ENCODE measurements at regions not wholly inside any gene's neighbourhood (a gene's known extent, or its start where the extent isn't known, plus 50 kb on each side); places are given as distances from the start of the nearest gene placed in this dataset.

GRCh38 chr2:189338115-189338514 lies 103.2 kb upstream of the WDR75 start:
- H2AFZ ChIP-seq (ENCODE audit: insufficient read depth, low read depth, low read length, poor library complexity, severe bottlenecking), result no peak overlapping the region
- no peak for DNase-seq
- ChIA-PET CTCF (no interaction called here), POLR2A (no interaction called here)
- Mint-ChIP-seq H3K27me3 (no peaks in the 10 kb centered on the region), H3K9me3 (ENCODE audit: insufficient read depth) (peaks cover 3% of the 10 kb centered on the region), H3K4me1 (no peaks in the 10 kb centered on the region), H3K27ac (no peak overlapping the region), H3K4me3 (no peak overlapping the region)
- no peak for ATAC-seq (ENCODE audit: low read depth)
- no peak overlapping the region for H3K4me3 ChIP-seq (ENCODE audit: control extremely low read depth in 1 of 5, extremely low read depth in 1 of 5, insufficient read depth in 1 of 5, low read depth in 2 of 5, low read length in 4 of 5)
- H3K27ac ChIP-seq (ENCODE audit: low read length in 2 of 2), result no peak overlapping the region
- H3K4me2 ChIP-seq (replicated peaks; ENCODE audit: low read depth, low read length, poor library complexity, severe bottlenecking), result no peak overlapping the region
- H3K36me3 ChIP-seq (replicated peaks in 1 of 2; ENCODE audit: control extremely low read depth in 1 of 2, control insufficient read depth in 1 of 2, extremely low read depth in 1 of 2, insufficient read depth in 2 of 2, low read length in 1 of 2), result no peaks in the 10 kb centered on the region
- no peak overlapping the region for H3K9ac ChIP-seq (ENCODE audit: low read length)
- 84% methylated on average over 2 of the region's 3 CpGs for WGBS (ENCODE audit: insufficient coverage)
- TF ChIP-seq EZH2 (IDR thresholded peaks at IDR 0.05; ENCODE audit: borderline replicate concordance, insufficient read depth, low read depth, low read length, poor library complexity, severe bottlenecking) (no peak), CTCF (IDR thresholded peaks at IDR 0.05) (no peak)
- H3K79me2 ChIP-seq (ENCODE audit: control insufficient read depth, insufficient read depth, low read length), result no peaks in the 10 kb centered on the region
- no peaks in the 10 kb centered on the region for H4K20me1 ChIP-seq (ENCODE audit: control insufficient read depth, insufficient read depth, low read length, poor library complexity, severe bottlenecking)
- no peaks in the 10 kb centered on the region for H3K27me3 ChIP-seq (replicated peaks in 1 of 4; ENCODE audit: control extremely low read depth in 1 of 4, control insufficient read depth in 3 of 4, insufficient read depth in 4 of 4, low read length in 3 of 4)
- intact Hi-C loops (cut with micrococcal nuclease), result no loop called here
- H3K4me1 ChIP-seq (ENCODE audit: control insufficient read depth in 2 of 2, insufficient read depth in 2 of 2, low read length in 2 of 2), result no peaks in the 10 kb centered on the region
- peaks cover 0 to 15% (median 10%) of the 10 kb centered on the region in 3 donors for H3K9me3 ChIP-seq (ENCODE audit: control extremely low read depth in 1 of 3, control insufficient read depth in 2 of 3, insufficient read depth in 1 of 3, low read length in 2 of 3)

DNA sequence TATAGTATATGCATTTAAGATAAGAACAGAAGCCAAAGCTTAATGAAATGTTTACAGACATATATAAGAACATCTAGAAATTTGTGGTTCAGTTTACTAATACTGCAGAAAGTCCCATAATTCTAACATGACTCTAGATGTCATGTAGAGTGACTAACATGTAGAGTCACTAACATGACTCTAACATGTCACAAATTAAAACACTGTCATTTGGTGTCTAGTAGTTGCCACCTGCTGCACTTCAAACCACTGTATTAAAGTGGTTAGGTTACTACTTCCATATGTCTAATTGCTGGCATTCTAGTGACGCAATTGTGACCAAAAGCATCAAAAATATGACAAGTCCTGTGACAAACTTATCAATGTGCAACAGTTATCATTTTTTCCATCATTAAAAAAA lies 100.2 kb upstream of the WDR75 start:
- ATAC-seq (ENCODE audit: low read depth), result no peak
- H3K4me2 ChIP-seq (replicated peaks; ENCODE audit: low read depth, low read length, poor library complexity, severe bottlenecking), result no peak overlapping the region
- ChIA-PET CTCF (no interaction called here), POLR2A (no interaction called here)
- Mint-ChIP-seq H3K27ac (no peak overlapping the region), H3K27me3 (no peaks in the 10 kb centered on the region), H3K4me1 (no peaks in the 10 kb centered on the region), H3K9me3 (ENCODE audit: insufficient read depth) (peaks cover 3% of the 10 kb centered on the region), H3K4me3 (no peak overlapping the region)
- H3K4me1 ChIP-seq (ENCODE audit: control insufficient read depth in 2 of 2, insufficient read depth in 2 of 2, low read length in 2 of 2), result no peaks in the 10 kb centered on the region
- 67% methylated on average over 1 of the region's 1 CpG for whole genome bisulfite sequencing (ENCODE audit: insufficient coverage)
- H4K20me1 ChIP-seq (ENCODE audit: control insufficient read depth, insufficient read depth, low read length, poor library complexity, severe bottlenecking), result no peaks in the 10 kb centered on the region
- no peaks in the 10 kb centered on the region for H3K36me3 ChIP-seq (replicated peaks in 1 of 2; ENCODE audit: control extremely low read depth in 1 of 2, control insufficient read depth in 1 of 2, extremely low read depth in 1 of 2, insufficient read depth in 2 of 2, low read length in 1 of 2)
- H3K9ac ChIP-seq (ENCODE audit: low read length), result no peak overlapping the region
- H3K9me3 ChIP-seq (ENCODE audit: control extremely low read depth in 1 of 3, control insufficient read depth in 2 of 3, insufficient read depth in 1 of 3, low read length in 2 of 3), result peaks cover 0 to 15% (median 10%) of the 10 kb centered on the region in 3 donors
- H3K79me2 ChIP-seq (ENCODE audit: control insufficient read depth, insufficient read depth, low read length), result no peaks in the 10 kb centered on the region
- H2AFZ ChIP-seq (ENCODE audit: insufficient read depth, low read depth, low read length, poor library complexity, severe bottlenecking), result no peak overlapping the region
- no peaks in the 10 kb centered on the region for H3K27me3 ChIP-seq (replicated peaks in 1 of 4; ENCODE audit: control extremely low read depth in 1 of 4, control insufficient read depth in 3 of 4, insufficient read depth in 4 of 4, low read length in 3 of 4)
- no peak overlapping the region for H3K4me3 ChIP-seq (ENCODE audit: control extremely low read depth in 1 of 5, extremely low read depth in 1 of 5, insufficient read depth in 1 of 5, low read depth in 2 of 5, low read length in 4 of 5)
- no peak for DNase-seq
- intact Hi-C loops (cut with micrococcal nuclease), result no loop called here
- no peak overlapping the region for H3K27ac ChIP-seq (ENCODE audit: low read length in 2 of 2)
- TF ChIP-seq CTCF (IDR thresholded peaks at IDR 0.05) (no peak), EZH2 (IDR thresholded peaks at IDR 0.05; ENCODE audit: borderline replicate concordance, insufficient read depth, low read depth, low read length, poor library complexity, severe bottlenecking) (no peak)
